SK-N-SH treated with all-trans-retinoic acid at 6 μM for 48 hours (cell line): ENCODE measurements at regions not wholly inside any gene's neighbourhood (a gene's known extent, or its start where the extent isn't known, plus 50 kb on each side); places are given as distances from the start of the nearest gene placed in this dataset.

Experiments used
- ESRRG ChIP-seq: fragments of 250-450 bp; sonication (Bioruptor Pico); IDR thresholded peaks from 2 replicates; pipeline ENCODE4 v1.6.1; 2021; ENCODE audit warnings: mild to moderate bottlenecking
- ISL1 ChIP-seq: fragments of 250-450 bp; sonication (Bioruptor Pico); IDR thresholded peaks from 2 replicates; pipeline ENCODE4 v2.1.2; 2022; ENCODE audit warnings: mild to moderate bottlenecking, moderate library complexity
- OSR1 ChIP-seq: fragments of 250-450 bp; sonication (Bioruptor Pico); IDR thresholded peaks from 2 replicates; pipeline ENCODE4 v1.8.0; 2022; ENCODE audit warnings: moderate library complexity, mild to moderate bottlenecking, inconsistent platforms
- RARB ChIP-seq: fragments of 250-450 bp; sonication (Bioruptor Pico); IDR thresholded peaks from 2 replicates; pipeline ENCODE4 v1.8.0; 2021; ENCODE audit warnings: mild to moderate bottlenecking, moderate library complexity
- SNAI2 ChIP-seq: fragments of 250-450 bp; sonication (Bioruptor Pico); IDR thresholded peaks from 2 replicates; pipeline ENCODE4 v1.5.0; 2020; ENCODE audit warnings: mild to moderate bottlenecking, moderate library complexity
- ZFP3 ChIP-seq: fragments of 250-450 bp; sonication (Bioruptor Pico); IDR thresholded peaks from 2 replicates; pipeline ENCODE4 v1.5.0; 2020; ENCODE audit warnings: mild to moderate bottlenecking, moderate library complexity
- ZFP30 ChIP-seq: fragments of 450-650 bp; formaldehyde crosslinking; IDR thresholded peaks from 2 replicates; pipeline ENCODE4 v1.5.0; 2022; ENCODE audit warnings: mild to moderate bottlenecking, moderate library complexity
- ZNF565 ChIP-seq: fragments of 450-650 bp; formaldehyde crosslinking; conservative IDR thresholded peaks from 2 replicates; pipeline ENCODE4 v1.5.0; 2020; ENCODE audit warnings: low read depth, mild to moderate bottlenecking, moderate library complexity
- TF ChIP-seq, protein P1 (sequence below): fragments of 250-450 bp; sonication (Bioruptor Pico); IDR thresholded peaks from 2 replicates; pipeline ENCODE4 v1.5.1; 2020; ENCODE audit warnings: low read depth, mild to moderate bottlenecking, moderate library complexity

DNA sequence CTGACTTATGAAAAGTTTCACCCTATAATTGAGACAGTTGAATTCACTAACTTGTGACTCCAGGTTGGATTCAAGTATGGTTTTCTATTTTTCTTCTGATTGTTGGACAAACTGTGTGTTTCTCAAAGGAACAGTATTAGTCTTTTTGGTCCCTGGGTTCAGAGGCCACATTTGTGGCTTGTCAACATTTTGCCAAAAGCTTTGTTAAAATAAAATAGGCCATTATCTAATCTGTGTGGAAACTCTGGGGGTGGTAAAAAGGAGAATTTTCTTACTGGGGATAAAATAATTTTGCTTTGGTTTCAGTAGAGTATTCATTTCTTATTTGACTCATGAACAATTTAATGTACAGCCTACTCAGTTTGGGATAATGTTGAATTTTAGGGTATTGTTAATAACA lies 166.3 kb downstream of the TMEM167A start:
- TF ChIP-seq OSR1 (no peak), RARB (CRISPR knock-in tag) (no peak), ZFP3 (CRISPR knock-in tag) (no peak), ZNF565 (no peak), ZFP30 (no peak), SNAI2 (CRISPR knock-in tag) (no peak), ESRRG (CRISPR knock-in tag) (no peak), ISL1 (CRISPR knock-in tag) (no peak)
- TF ChIP-seq, protein P1, sequence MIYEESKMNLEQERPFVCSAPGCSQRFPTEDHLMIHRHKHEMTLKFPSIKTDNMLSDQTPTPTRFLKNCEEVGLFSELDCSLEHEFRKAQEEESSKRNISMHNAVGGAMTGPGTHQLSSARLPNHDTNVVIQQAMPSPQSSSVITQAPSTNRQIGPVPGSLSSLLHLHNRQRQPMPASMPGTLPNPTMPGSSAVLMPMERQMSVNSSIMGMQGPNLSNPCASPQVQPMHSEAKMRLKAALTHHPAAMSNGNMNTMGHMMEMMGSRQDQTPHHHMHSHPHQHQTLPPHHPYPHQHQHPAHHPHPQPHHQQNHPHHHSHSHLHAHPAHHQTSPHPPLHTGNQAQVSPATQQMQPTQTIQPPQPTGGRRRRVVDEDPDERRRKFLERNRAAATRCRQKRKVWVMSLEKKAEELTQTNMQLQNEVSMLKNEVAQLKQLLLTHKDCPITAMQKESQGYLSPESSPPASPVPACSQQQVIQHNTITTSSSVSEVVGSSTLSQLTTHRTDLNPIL, result no peak
